ENCODE measurements at regions not wholly inside any gene's neighbourhood (a gene's known extent, or its start where the extent isn't known, plus 50 kb on each side); places are given as distances from the start of the nearest gene placed in this dataset.

DNA sequence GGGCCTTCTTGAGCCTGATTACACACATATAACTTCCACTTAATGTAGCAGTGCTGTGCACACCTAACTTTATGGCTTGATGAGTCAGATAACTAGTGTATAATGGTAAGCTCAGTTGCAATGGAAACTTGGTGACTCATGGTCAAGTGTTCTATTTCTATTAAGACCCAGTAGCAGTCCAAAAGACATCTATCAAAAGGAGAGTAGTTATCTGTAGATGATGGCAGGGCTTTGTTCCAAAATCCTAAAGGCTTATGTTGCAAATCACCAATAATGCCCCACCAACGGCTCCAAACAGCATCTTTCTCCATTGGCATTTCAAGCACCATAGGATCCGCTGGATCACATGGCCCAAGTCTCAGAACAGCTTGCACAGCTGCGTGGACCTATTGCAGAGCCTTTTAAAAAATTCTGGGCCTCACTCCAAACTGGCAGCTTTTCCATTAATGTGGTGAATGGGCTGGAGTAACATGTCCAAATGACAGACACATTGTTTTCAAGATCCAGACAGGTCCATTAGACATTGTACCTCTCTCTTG is 566.8 kb upstream of the USP24 start:
- H3K36me3 ChIP-seq (ENCODE audit: control insufficient read depth in 2 of 3, insufficient read depth in 3 of 3, low read length in 3 of 3), result no peaks in the 10 kb centered on the region
- TF ChIP-seq, protein P1, sequence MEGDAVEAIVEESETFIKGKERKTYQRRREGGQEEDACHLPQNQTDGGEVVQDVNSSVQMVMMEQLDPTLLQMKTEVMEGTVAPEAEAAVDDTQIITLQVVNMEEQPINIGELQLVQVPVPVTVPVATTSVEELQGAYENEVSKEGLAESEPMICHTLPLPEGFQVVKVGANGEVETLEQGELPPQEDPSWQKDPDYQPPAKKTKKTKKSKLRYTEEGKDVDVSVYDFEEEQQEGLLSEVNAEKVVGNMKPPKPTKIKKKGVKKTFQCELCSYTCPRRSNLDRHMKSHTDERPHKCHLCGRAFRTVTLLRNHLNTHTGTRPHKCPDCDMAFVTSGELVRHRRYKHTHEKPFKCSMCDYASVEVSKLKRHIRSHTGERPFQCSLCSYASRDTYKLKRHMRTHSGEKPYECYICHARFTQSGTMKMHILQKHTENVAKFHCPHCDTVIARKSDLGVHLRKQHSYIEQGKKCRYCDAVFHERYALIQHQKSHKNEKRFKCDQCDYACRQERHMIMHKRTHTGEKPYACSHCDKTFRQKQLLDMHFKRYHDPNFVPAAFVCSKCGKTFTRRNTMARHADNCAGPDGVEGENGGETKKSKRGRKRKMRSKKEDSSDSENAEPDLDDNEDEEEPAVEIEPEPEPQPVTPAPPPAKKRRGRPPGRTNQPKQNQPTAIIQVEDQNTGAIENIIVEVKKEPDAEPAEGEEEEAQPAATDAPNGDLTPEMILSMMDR (IDR thresholded peaks at IDR 0.05; ENCODE audit: borderline replicate concordance, extremely low read depth, insufficient read depth), result no peak
- no peak overlapping the region for H3K27ac ChIP-seq (ENCODE audit: low read depth in 2 of 2, low read length in 2 of 2)
- no peak overlapping the region for H3K9ac ChIP-seq (ENCODE audit: low read length in 3 of 3)
- DNase-seq (no peak), FAIRE-seq (no peak)
- intact Hi-C loops (cut with DNase I), result no loop called here
- H3K4me1 ChIP-seq (ENCODE audit: control insufficient read depth in 2 of 3, insufficient read depth in 2 of 3, low read depth in 1 of 3, low read length in 3 of 3), result no peaks in the 10 kb centered on the region
- no peaks in the 10 kb centered on the region for H3K9me3 ChIP-seq (ENCODE audit: control insufficient read depth in 2 of 3, insufficient read depth in 1 of 3, low read length in 3 of 3)
- H3K4me3 ChIP-seq (ENCODE audit: low read length in 3 of 3), result no peak overlapping the region
- no peaks in the 10 kb centered on the region for H3K27me3 ChIP-seq (ENCODE audit: control insufficient read depth, insufficient read depth, low read length)

DNA sequence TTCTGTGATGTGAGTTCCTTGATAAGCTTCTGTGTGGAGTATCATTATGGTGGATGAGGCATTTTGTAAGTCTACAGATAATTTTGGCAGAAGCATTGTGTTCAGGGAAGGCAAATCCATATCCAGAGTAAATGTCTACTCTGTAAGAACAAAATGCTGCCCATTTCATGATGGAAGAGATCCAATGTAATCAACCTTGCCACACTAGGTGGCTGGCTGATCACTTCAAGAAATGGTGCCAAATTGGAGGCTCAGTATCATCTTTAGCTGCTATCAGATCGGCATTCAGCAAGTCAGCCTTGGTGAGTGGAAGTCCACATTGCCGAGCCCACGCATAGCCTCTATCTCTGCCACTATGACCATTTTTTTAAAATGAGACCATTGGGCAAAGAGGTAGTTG is 565.8 kb upstream of the USP24 start:
- H3K27ac ChIP-seq (ENCODE audit: low read depth in 2 of 2, low read length in 2 of 2), result no peak overlapping the region
- no peaks in the 10 kb centered on the region for H3K9me3 ChIP-seq (ENCODE audit: control insufficient read depth in 2 of 3, insufficient read depth in 1 of 3, low read length in 3 of 3)
- H3K4me1 ChIP-seq (ENCODE audit: control insufficient read depth in 2 of 3, insufficient read depth in 2 of 3, low read depth in 1 of 3, low read length in 3 of 3), result no peaks in the 10 kb centered on the region
- TF ChIP-seq, protein P1 (IDR thresholded peaks at IDR 0.05; ENCODE audit: borderline replicate concordance, extremely low read depth, insufficient read depth), result no peak
- no peaks in the 10 kb centered on the region for H3K27me3 ChIP-seq (ENCODE audit: control insufficient read depth, insufficient read depth, low read length)
- no peak for DNase-seq
- H3K4me3 ChIP-seq (ENCODE audit: low read length in 3 of 3), result no peak overlapping the region
- no peak for FAIRE-seq
- H3K36me3 ChIP-seq (ENCODE audit: control insufficient read depth in 2 of 3, insufficient read depth in 3 of 3, low read length in 3 of 3), result no peaks in the 10 kb centered on the region
- intact Hi-C loops (cut with DNase I), result no loop called here
- no peak overlapping the region for H3K9ac ChIP-seq (ENCODE audit: low read length in 3 of 3)

DNA sequence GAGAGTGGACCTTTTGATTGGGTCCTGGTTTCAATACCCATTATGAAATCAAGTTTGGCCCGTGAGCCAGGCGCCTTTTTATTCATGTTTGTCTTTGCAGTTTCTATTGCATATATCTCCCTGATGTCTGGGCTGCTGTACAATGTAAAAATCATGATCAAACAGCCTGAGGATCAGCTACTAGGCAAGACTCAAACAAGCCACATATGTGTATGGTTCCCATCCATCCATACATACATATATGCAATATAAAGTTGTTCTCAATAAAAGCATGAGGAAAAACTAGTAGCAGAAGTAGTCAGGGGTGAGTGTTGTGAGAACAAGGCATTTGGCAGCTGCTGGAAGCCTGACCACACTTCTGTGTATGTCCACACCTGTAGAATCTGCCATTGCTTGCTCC is 562.4 kb upstream of the USP24 start:
- Histone ChIP-seq H3K36me3 (ENCODE audit: control insufficient read depth in 2 of 3, insufficient read depth in 3 of 3, low read length in 3 of 3) (no peaks in the 10 kb centered on the region), H3K9me3 (ENCODE audit: control insufficient read depth in 2 of 3, insufficient read depth in 1 of 3, low read length in 3 of 3) (peaks cover 0 to 2% (median 0%) of the 10 kb centered on the region in 3 donors), H3K27ac (ENCODE audit: low read depth in 2 of 2, low read length in 2 of 2) (no peak overlapping the region), H3K4me3 (ENCODE audit: low read length in 3 of 3) (no peak overlapping the region), H3K27me3 (ENCODE audit: control insufficient read depth, insufficient read depth, low read length) (no peaks in the 10 kb centered on the region), H3K9ac (ENCODE audit: low read length in 3 of 3) (no peak overlapping the region), H3K4me1 (ENCODE audit: control insufficient read depth in 2 of 3, insufficient read depth in 2 of 3, low read depth in 1 of 3, low read length in 3 of 3) (no peaks in the 10 kb centered on the region)
- intact Hi-C loops (cut with DNase I), result no loop called here
- TF ChIP-seq, protein P1 (IDR thresholded peaks at IDR 0.05; ENCODE audit: borderline replicate concordance, extremely low read depth, insufficient read depth), result no peak
- FAIRE-seq, result no peak
- DNase-seq, result no peak

DNA sequence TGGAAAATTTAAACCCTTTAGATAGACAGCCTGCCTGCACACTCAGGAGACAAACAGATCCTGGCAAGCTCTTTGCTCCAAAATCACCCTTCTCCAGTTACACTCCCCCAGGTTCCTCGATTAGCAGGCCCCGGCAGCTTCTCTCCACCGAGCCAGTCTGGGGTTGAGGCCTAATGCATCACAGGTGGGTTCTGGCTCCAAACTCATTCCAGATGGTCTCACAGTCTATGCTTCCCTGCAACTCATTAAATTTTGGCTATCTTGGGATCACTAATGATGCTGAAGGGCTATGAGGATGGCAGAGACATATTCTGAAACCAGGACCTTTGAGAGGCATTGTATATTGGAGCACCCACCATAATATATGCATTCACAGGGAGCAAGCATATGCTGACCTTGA is 559.8 kb upstream of the USP24 start:
- H3K4me1 ChIP-seq (ENCODE audit: control insufficient read depth in 2 of 3, insufficient read depth in 2 of 3, low read depth in 1 of 3, low read length in 3 of 3), result no peaks in the 10 kb centered on the region
- intact Hi-C loops (cut with DNase I), result no loop called here
- H3K36me3 ChIP-seq (ENCODE audit: control insufficient read depth in 2 of 3, insufficient read depth in 3 of 3, low read length in 3 of 3), result no peaks in the 10 kb centered on the region
- H3K27ac ChIP-seq (ENCODE audit: low read depth in 2 of 2, low read length in 2 of 2), result no peak overlapping the region
- FAIRE-seq (no peak), DNase-seq (no peak)
- no peak overlapping the region for H3K4me3 ChIP-seq (ENCODE audit: low read length in 3 of 3)
- peaks cover 0 to 2% (median 0%) of the 10 kb centered on the region in 3 donors for H3K9me3 ChIP-seq (ENCODE audit: control insufficient read depth in 2 of 3, insufficient read depth in 1 of 3, low read length in 3 of 3)
- no peaks in the 10 kb centered on the region for H3K27me3 ChIP-seq (ENCODE audit: control insufficient read depth, insufficient read depth, low read length)
- TF ChIP-seq, protein P1 (IDR thresholded peaks at IDR 0.05; ENCODE audit: borderline replicate concordance, extremely low read depth, insufficient read depth), result no peak
- H3K9ac ChIP-seq (ENCODE audit: low read length in 3 of 3), result no peak overlapping the region

Measured in kidney (tissue), 13 donors.